Effector CD4-positive, alpha-beta T cell (primary cell): ENCODE measurements at regions not wholly inside any gene's neighbourhood (a gene's known extent, or its start where the extent isn't known, plus 50 kb on each side); places are given as distances from the start of the nearest gene placed in this dataset.

Experiments
- DNase-seq: peaks from one replicate; pipeline ENCODE4 v3.0.0-alpha.2; 2020

DNA sequence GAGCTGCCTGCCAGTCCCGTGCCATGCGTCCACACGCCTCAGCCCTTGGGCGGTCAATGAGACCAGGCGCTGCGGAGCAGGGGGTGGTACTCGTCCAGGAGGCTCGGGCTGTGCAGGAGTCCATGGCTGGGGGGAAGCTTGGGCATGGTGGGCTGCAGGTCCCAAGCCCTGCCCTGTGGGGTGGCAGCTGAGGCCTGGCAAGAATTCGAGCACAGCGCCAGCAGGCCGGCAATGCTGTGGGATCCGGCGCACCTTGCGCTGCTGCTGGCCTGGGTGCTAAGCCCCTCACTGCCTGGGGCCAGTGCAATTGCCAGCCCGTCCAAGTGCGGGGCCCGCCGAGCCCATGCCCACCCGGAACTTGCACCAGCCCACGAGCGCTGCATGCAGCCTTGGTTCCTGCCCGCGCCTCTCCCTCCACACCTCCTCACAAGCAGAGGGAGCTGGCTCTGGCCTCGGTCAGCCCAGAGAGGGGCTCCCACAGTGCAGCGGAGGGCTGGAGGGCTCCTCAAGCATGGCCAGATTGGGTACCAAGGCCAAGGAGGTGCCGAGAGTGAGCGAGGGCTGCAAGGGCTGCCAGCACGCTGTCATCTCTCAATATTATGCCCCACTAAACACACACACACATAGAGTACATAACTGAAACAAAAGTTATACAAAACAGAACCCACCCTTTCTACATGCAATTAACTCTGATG lies 307.7 kb downstream of the LMO4 start:
- DNase-seq = no peak

DNA sequence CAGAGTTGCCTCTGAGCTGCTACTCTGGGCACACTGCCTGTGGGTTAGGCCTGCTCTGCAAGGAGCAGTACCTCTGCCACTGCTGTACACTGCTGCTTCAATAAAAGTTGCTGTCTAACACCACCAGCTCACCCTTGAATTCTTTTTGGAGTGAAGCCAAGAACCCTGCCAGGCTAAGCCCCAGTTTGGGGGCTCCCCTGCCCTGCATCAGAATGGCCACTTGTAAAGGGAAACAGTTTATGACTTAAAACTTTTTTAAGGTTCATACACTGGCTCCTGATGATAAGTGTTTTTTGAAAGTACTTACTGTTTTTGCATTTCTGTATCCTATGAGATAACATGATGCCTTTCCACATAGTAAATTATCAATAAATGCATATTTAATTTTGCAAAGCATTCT lies 310.0 kb downstream of the LMO4 start:
- no peak for DNase-seq

DNA sequence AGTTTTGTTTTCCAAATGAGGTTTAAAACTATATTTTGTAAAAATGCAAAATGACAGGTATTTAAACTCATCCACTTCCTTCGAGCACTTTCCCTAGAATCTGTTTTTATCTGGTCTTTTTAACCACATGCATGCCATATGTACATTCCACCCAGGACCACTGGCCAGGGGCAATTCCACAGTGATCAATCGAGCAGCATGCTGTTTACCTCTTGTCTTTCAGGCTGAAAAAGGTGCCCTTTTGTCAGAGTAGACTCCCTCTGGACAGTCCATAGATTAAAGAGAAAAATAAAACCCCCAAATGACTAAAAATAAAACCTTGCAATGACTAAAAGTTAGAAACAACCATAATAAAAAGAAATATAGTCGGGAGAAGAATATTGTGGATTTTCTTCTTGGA lies 313.3 kb downstream of the LMO4 start:
- DNase-seq = no peak

DNA sequence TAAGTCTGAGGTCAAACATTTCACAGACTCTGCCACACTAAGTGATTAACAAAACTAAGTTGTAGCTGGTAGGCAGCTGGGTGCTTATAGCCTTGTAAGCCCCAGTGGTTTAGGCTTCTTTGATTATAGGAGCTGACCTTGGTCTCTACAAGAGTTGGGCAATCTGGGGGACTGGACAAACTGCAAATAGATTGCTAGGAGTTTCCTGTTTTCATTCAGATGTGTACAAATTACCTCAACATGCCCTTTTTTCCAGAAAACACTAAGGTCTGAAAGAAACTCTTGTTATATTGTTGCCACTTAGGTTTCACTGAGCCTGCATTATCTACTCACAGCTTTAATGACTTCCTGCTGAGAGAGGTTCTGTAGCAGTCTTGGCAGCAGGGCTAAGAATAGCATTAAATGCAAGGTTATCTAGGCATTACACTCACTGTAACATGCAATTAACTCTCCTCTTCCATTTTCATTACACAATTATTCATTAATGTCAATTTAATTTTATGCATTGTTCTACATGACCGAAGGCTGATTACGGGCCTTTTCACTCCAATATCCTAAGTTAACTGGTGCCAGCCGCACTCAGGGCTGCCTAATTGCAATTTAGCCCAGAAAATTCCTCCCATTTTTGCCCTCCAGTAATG lies 314.0 kb downstream of the LMO4 start:
- no peak for DNase-seq

DNA sequence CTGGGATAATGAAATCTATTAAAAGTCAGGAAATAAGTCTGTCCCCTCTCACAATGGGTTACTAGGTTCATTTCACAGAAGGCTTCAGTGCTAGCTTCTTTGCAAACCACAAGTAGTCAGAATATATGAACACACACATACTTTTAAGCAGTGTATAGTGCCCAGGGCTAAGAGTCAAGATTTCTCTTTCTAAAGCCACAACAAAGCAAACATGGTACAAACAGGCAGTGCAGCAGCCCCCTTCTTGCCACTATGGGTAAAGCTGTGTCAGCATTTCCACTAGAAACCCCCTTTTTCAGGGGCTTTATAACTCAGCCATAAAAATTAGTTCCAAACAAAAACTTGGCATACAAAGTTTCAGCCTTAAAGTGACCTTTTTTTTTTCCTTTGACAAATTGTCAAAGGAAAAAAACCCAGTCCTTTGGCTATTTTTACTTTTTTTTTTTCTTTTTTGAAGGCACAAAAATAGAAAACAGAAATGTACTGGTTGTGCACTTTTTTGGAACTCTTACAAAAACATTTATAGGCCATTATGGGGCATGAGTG lies 315.4 kb downstream of the LMO4 start:
- no peak for DNase-seq

DNA sequence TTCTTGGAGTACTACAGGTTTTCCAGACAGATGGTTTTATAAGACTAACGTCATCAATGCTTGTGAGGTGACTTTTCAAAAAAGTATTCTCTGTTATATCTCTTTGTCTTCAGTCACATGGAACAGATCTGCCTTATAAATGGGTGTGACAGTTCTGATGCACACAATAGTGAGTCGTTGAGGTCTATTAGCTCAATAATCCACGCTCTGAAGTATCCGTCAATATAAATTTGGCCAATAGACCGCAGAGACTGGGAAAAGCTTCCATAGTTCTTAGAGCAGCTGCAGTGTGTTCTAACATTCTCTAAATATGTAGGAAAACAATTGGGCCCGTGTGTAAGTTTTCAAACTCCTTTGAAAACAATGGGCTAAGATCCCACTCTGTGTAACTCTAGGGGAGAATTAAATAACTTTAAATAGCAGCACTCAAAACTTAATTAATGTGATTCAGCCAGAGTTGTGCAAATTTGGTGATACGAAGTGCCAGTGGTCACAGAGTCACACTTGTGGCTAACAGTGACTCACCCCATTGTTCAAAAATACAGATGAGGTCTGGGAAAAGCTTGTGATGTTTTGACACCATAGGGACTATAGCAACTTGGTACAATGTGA lies 316.0 kb downstream of the LMO4 start:
- DNase-seq = no peak

DNA sequence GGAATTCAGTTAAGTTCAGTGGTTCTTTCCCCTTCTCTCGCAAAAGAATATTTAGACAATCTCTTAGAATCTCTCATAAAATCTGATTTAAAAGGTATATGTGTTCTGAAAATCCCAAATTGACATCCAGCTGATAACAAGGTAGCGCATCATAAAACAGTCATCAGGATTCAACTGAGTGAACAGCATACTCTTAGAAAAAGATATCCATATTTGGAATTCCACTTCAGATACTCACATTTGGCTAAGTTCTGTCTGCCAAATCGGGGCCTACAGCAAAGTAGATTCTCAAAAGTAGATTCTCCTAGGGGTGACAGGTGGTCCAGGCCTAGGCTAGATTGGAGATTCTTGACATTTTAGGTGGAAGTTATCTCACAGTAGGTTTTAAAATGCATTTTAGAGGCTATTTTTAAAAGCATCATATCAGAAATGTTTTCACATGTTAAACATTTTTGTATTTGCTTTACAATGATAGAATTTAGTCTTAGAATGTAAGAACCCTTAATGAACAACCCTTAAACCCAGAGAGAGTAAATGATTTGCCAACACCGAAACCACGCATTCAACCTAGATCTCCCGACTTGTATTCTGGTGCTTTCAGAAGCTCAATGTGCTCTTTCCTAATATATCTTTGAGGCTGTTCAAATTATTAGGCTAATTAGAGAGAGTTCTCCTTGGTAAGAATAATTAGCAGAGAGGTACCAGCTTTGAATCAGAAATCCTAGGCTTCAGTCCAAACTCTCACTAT lies 318.9 kb downstream of the LMO4 start:
- no peak for DNase-seq

DNA sequence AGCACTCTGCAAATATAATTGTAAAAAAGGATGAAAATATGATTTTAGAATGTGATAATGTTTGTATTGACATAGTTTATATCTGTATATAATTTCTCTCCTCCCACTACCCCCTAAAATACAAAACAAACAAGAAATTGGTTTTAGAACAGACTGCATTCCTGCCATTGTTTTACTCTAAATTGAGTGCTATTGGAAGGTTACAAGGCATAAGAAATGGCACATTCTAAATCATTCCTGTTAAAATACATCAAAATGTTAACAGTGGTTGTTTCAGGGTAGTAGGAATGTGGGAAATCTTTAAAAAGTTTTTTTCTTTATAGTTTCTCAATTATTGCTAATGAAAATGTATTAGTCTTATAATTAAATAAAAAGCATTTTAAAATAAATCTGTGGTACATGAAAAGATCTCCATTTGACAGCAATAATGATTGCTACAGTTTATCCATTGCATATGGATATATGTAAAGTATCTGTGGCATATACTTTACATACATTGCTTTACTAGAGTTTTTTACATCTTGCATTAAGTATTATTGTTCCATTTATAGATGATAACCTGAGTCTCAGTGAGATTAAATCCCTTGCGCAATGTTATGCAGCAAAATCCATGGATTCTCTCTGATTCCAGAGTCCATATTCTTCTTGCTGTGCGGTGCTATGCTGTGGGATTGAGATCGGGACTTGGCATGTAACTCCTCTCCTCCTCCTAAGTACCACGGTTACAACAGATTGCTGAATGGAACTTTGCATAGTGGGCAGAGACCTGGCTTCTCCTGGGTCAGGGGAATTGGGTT lies 319.8 kb downstream of the LMO4 start:
- DNase-seq = no peak

DNA sequence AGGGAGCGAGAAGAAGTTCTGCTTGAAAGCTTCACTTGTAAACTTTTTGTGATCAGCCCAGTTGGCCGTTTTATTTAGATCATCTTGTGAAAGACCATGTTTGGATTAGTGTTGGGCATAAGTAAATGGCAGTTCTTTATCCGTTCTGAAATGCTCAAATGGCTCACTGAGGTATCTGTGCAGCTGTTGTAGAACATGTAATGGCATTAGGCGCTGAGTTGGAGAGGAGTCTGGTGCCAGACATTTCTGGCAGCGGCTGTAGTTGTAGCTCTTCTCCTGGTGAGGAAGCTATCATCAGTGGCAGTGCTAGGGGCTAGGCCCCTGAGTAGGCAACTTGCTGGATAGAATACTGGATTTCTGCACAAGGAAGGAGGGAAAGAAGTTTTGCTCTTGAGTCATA lies 321.6 kb downstream of the LMO4 start:
- DNase-seq = no peak

DNA sequence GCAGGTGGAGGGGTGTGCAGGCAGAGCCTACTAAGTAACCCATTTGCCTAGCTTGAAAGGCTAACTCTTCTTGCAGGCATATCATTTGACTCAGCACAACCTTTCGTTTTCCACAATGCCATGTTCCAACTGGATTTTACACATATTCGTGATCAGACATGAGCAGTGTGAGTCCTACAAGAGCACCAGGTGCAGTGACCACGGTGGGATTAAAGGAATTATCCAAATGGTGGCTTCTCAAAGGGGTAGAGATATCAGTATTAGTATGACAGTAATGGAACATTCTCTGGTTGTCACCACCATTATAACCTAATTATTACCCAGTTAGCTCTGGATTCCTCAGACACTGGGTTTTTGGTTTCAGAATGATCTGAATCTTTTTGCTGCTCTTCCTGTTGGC lies 323.5 kb downstream of the LMO4 start:
- DNase-seq = no peak

DNA sequence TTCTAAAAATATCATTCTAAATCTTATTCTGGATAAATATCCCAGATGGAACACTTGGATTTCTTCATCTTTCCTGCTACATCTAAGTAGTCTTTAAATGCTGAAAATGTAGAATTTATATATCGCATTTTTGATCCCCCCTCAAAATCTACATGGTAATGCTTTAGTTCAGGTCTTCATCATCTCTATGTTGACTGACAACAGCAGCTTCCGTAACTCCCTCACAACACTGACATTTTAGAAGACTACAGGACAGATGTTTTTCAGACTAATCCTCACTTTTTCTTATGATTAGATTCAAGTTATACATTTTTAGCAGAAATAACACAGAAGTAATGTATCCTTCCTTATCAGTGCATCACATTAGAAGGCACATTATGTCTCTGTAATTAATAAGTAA lies 336.5 kb downstream of the LMO4 start:
- no peak for DNase-seq

DNA sequence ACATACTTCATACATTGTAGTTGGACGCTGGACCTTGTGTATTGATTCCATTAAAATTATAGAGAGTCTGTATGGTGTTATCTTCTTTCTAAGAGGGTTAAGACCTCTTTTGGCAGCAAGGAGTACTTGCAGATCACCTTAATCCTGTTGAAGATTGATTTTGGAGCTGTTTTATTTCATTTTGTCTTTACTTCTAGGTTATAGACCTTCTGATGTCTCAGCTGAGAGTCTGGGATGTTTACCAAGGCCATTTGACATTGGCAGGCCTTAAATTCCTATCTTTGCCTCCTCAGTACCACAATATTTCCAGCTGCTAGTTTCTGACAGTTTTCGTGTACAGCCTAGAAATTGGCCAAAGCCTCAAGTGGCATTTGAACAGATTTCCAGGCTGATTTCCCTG lies 338.0 kb downstream of the LMO4 start:
- no peak for DNase-seq

DNA sequence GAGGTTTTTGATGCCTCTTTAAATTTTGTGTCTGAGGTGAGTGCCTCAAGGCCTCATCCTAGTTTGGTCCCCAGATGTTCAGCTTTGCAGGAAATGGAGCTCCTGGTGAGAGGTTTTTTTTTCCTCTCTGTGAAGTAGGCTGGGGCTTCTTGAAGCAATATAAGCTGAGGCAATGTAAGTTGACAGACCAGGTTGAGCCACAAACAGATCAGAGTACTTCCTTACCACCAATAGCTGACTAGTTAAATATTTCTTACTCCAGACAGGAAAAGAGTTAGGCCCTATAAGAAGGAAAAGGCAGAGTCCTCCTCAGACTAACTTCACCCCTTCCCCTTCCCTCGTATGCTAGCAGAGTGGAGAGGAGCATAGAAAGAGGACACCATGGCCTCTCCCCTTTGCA lies 341.0 kb downstream of the LMO4 start:
- no peak for DNase-seq

DNA sequence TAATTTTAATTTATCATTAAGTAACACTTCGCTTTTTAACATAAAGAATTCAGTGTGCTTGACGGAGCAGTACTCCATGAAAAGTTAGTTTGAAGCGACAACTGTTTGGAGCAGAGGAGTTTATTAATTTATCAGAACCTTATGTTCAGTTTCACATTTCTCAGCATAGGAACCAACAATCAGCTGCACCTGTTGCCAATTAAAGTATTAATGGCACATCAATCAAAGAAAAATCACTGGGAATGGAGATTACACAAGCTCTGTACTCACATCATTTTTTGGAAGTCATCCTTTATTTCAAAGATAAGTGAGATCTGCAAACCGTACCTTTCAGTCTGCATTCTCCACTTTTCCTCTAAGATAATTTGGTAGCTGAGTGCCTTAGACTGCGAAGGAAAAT lies 344.6 kb downstream of the LMO4 start:
- no peak for DNase-seq

DNA sequence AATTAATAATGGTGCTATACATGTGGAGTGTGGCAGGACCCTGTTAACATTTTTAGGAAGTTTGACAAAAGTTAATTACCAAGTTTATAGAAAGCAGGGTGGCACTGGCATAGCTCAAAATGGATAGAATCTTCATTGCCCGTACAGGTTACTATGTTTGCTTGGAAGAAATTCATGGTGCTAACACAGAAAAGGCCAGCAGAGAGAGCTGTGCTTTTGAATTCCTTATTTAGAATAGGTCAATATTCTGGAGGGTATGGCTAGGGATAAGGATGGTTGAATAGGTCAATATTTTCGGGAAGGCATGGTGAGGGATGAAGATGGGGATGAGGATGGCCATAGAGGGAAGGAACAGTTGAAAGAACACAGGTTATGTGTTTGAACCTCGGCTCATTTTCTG lies 345.1 kb downstream of the LMO4 start:
- DNase-seq = no peak

DNA sequence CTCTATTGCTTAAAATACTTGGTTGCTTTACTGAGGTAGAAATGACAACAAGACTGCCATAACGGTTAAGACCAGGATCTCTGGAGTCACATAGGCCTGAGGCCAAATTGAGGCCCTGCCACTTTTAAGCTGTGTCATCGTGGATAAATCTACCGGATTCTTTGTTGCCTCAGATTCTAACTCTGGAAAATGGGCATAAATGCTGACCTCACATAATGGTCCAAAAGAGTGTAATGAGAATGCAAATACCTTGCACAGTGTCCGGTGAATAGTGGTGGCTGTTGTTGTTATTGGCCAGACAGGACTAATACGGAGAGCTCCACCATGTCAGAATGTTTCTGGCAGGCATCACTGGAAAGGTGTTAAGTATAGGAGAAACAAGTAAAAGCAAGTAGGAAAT lies 346.1 kb downstream of the LMO4 start:
- DNase-seq = no peak

DNA sequence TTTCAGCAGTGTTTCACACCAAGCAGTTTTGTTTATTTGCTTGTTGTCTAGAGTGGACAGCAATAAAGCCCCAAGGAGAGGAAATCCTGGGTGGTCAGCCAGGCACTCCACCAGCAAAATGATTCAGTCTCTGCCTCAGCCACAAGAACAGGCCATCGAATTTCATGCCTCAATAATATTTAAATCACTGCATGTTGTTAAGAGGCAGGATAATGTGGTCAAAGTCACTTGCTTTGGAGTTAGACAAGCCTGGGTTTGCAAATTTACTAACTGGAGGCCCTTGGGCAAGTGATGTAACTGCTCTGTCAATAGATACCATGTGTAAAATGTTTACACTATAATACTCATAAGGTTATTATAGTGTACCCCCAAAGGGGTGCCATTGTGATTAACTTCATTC lies 349.6 kb downstream of the LMO4 start:
- no peak for DNase-seq

DNA sequence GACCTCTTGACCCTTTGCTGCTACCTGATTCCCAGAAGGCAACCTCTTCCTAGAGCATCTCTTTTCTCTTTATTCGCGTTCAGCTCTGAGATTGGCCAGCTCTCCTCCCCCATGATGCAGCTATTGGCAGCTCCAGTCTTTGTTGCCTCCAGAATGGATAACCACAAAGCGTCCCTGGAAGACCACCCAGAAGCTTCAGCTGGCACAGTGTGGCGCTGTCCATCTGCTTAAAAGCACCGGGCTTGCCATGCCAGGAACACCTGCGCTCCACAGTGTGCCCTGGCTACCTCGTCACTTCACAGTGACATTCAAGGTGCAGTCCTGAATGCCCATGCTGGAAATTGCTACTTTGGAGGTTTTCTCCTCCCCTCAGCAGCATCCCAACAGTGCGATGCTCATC lies 353.9 kb downstream of the LMO4 start:
- DNase-seq = no peak

DNA sequence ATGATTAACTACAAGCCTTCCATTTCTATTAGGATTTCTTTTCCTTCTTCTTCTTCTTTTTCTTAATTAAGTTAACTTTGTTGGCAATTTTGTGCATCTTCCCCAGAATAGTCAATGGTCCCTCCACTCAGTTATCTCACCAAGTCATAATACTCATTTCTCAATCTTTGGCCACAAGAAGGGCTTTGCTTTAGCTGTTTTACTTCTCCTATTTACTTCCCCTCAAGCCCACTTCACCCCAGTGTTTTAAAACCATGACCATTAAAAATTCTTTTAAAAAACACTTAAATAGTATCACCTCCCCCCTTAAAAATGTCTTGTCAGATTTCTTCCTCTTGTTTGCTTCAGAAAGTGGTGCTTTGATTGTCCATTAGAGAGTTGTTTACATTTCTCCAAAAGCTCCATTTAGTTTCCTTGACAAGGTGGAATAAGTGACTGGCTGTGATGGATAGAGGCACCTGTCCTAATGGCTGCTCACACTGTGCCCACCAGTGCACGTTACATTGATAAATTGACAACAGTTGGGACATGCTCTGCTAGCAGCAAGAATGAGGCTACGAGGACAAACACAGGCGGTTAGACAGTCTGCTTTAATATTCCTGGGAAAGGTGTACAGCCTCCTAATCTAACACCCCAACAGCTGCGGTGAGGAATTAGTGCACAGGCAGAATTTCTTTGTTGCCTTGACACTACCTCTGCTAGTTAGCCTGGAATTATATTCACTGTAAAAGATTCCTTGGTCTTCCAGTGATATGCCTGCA lies 354.7 kb downstream of the LMO4 start:
- DNase-seq = no peak

DNA sequence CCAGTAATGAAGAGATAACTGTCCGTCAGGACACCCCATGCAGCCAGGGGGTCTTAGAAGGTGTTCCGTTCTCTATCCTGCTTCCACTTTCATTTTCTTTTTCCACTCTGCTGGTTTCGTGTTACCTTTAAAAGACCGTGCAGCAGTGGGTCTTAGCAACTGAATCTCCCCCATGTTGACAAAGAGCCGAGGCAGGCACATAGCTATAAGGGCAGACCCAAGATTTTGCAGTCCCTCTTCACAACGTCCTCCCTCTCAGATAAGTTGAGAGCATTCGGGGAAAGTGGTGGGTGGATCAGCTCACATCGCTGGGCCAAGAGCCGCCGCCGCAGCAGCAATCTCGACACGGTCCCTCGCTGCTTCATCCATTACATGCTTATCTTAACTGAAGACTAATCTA lies 355.5 kb downstream of the LMO4 start:
- no peak for DNase-seq

DNA sequence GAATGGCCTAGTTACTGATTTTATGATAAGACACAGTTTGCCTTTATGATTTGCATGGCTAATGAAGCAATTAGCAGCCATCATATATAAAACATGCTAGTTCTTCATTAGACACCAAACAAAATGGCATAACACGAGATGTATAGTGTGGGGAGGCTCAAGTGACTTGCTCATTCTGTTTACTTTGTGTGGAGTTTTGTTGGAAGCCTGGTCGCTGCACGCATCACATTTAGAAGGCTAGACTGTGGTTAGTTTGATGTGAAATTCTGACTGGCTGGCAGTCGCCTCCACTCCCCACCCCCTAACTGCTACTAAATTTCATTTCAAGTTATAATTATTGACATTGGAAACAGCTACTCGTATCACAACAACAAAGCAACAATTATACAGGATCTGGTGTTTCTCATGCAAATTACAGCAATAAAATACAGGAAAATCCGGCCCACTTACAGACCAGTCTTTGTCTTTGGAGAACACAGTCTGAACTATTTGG lies 356.1 kb downstream of the LMO4 start:
- DNase-seq = no peak
